ENCODE measurements at regions not wholly inside any gene's neighbourhood (a gene's known extent, or its start where the extent isn't known, plus 50 kb on each side); places are given as distances from the start of the nearest gene placed in this dataset.

DNA sequence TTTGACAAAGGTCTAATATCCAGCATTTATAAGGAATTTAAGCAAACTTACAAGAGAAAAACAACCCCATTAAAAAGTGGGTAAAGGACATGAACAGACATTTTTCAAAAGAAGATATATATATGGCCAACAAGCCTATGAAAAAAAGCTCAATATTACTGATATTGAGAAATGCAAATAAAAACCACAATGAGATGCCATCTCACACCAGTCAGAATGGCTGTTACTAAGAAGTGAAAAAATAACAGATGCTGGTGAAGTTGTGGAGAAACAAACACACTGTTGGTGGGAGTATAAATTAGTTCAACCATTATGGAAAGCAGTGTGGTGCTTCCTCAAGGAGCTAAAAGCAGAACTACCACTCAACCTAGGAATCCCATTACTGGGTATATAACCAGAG lies 91.6 kb upstream of the EFHC2 start:
- TF ChIP-seq, protein P1, sequence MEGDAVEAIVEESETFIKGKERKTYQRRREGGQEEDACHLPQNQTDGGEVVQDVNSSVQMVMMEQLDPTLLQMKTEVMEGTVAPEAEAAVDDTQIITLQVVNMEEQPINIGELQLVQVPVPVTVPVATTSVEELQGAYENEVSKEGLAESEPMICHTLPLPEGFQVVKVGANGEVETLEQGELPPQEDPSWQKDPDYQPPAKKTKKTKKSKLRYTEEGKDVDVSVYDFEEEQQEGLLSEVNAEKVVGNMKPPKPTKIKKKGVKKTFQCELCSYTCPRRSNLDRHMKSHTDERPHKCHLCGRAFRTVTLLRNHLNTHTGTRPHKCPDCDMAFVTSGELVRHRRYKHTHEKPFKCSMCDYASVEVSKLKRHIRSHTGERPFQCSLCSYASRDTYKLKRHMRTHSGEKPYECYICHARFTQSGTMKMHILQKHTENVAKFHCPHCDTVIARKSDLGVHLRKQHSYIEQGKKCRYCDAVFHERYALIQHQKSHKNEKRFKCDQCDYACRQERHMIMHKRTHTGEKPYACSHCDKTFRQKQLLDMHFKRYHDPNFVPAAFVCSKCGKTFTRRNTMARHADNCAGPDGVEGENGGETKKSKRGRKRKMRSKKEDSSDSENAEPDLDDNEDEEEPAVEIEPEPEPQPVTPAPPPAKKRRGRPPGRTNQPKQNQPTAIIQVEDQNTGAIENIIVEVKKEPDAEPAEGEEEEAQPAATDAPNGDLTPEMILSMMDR (IDR thresholded peaks at IDR 0.05; ENCODE audit: insufficient read depth, low read depth, low read length), result no peak
- no peak for TF ChIP-seq EZH2 (IDR thresholded peaks at IDR 0.05; ENCODE audit: insufficient read depth, low read length)

Data from astrocyte (in vitro differentiated cells and primary cell).